ENCODE measurements at regions not wholly inside any gene's neighbourhood (a gene's known extent, or its start where the extent isn't known, plus 50 kb on each side); places are given as distances from the start of the nearest gene placed in this dataset.

DNA sequence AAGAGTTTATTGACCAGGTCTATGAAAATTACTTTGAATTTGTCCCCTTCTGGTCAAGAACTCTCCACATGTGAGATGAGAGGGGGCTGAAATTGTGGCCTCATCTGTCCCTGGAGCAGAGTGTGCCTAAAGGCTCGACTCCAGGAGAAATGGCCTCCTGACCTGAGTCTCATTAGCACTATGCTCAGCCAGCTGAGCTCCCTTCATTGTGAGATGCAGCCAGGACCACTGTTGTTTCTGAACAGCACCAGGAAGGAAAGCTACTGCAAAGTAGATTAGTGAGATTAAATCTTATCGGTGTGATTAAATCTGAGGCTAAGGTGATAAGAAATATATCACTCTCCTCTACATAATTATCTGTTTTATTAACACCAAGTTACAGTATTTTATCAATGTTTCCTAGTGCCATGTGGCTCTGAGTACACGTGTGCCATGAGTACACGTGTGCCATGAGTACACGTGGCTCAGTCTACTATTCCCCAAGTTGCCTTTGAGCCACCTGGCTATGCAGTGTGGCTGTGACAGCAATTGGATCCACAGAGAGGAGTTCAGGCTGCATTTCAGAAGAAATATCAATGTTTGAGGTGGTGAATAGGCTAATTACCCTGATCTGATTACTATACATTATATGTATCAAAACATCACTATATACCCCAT is 126.9 kb downstream of the IPMK start:
- DNase-seq (ENCODE audit: low read depth, low spot score): no peak

DNA sequence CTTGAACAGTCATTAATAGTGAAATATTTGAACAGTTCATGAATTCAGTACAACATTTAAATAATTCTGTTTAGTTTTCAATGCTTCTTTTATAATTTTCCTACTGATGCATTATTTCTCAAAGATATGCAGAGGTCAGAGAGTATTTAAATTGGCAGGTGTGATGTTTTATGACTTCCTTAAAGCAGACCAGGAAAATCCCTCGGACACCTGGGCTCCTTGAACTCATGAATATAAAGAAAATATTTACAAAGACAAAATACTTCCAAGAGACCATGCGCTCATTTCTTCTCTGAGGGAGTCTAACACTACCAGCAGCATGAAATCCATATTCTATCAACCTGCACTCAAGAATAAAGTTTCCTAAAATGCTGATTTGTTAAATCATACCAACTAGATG is 127.6 kb downstream of the IPMK start:
- DNase-seq (ENCODE audit: low read depth, low spot score): no peak

DNA sequence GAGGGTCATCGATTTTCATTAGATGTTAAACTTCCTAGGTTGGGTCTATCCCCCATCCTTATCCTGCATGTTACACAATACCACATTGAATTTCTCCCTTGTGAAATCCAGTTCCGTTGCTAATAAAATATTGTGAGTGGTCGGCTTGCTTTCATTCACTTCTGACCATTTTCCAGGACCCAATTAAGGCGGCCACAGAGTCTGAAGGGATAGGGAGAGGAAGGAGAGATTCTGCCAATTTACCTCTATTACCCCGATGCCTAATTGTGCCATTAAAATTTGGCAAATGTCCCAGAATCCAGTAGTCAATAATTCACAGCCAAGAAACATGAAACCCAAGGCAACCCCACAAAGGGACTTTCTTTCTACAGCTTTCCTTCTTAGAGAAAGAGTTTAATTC is 129.9 kb downstream of the IPMK start:
- DNase-seq (ENCODE audit: low read depth, low spot score): no peak

DNA sequence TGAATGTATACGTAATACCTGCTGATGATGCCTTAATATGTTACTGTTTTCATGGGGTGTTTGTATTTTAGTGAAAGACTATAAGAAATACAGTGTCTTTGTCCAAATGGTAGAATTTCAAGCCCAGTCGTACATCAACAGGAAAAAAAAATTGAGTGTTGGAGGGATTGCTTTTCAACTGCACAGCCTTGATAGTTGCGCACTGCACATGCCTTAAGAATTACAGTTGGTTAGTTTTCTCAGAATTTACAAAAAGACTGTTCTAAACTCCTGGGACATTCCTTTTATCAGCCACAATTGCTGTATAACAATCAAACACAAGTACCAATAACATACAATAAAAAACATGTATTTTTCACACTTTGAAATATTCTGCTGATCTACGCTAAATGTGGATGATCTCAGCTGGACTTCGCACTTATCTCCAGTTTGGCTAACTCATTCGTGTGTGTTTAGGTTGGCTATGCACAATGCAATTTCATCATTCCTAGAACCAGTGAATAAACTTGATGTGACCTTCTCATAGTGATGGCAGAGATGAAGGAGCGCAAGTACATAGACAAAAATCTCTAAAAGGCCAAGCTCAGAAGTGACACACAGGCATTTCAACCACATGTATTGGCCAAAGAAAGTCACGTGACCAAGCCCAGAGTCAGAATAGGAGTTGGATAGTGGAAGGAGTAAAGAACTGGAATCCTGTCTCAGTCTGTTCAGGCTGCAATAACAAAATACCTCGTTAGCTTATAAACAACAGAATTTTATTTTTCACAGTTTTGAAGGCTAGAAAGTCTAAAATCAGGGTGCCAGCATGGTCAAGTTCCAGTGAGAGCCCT is 152.3 kb downstream of the IPMK start:
- DNase-seq (ENCODE audit: low read depth, low spot score): no peak

DNA sequence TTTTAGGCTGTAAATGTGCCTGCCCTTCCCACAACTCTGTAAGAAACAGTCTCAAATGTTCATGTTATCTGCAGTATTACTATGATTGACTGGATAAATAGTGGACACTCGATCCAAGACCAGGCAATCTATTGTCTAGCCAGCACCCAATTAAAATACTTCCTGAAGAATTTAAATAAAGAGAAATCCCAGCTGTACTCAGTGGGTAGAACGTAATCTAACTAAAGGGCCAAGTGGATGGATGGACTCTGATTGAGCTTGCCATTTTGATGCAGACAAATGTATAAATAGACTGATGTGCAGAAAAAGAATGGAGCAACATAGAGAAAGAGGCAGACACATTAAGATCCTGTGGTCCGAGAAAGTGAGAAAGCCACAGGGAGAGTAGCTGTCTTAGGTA is 158.0 kb downstream of the IPMK start:
- DNase-seq (ENCODE audit: low read depth, low spot score): no peak

DNA sequence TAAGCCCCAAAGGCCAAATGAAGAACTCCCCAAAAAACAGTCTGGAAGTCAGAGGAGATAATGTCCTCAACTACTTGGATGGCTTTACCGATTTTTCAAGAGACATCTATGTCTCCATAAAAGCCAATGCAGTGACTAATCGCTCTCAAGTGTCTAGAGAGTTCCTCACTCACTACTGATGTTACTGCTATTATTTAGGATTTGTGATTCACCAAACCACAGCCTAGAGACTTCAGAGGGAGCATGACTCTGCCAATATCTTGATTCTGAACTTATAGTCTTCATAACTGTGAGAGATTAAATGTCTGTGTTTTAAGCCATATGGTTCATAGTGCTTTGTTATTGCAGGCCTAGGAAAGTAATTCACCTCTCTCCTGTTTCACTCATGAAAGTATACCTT is 160.2 kb downstream of the IPMK start:
- no peak for DNase-seq (ENCODE audit: low read depth, low spot score)

DNA sequence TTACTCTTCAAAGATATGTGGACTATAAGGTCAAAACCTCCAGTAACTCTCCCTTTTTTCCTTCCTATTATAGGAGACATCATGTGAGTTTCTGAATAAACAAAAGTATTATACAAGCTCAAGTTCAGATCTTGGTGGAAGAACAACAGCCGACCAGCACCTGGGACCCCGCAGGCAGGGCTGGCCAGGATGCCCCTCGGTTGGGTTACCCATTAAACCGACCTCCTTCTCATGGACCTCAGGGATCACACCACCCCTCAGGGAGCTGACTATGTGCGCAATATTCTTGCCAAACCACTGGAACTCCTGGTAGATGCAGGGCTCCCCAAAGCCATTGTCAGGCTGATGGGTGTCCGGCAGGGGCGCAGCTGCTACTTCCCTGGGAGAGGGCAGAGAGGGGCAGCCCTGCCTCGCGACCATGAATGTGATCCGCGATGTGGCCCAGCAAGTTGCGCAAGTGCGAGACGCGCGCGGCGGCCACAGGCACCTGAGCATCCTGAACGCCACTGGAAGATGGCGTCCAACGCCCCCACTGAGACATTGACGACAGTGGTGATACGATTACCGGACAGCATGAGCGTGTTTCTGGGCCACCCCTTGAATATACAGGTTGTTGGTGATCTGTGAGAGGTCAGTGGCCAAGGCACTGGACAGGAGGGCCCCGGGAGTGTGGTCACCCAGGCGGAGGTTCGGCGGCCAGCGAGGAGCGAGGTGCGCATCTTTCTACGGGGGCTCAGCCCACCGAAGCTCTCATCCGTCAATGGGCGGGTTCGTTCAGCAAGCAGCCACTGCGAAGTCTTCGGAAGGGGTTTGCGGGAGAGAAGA is 161.3 kb downstream of the IPMK start:
- no peak for DNase-seq (ENCODE audit: low read depth, low spot score)

DNA sequence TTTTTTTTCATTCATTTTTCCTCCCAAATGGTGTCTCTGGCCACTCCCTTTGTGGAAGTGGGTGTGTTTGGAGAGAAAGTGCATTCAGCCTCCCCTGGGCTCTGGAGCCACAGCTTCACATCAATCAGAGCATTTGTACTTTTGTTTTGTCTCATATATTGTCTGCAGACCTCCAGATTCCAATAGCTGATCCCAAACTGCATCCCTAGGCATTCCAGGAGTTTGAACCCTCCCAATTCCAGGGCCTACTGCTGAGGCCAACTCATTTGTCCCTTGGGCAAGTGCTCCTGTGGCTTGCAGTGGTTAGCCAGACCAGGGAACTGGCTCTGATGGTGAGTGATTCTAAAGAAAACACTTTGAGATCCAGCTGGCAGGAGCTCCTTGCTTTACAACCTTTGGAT is 163.3 kb downstream of the IPMK start:
- DNase-seq (ENCODE audit: low read depth, low spot score): no peak

DNA sequence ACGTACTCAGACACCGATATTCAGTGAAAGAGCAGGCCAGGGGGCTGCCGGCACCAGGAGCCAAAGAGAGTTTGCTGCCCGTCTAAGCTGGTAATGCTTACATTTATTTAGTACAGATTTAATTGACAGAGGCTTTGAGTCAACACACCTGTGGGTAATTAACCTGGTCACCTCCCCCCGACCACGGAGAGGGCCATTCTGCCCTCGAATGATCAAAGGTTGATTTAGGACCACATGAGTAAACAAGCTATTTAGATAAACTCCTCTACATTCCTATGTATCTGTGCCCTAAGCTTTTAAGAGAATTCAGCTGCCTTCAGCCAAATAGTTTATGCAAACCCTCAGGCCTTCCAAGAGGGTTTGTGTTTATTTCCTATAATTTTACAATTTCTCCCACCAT is 164.8 kb downstream of the IPMK start:
- DNase-seq (ENCODE audit: low read depth, low spot score): no peak

DNA sequence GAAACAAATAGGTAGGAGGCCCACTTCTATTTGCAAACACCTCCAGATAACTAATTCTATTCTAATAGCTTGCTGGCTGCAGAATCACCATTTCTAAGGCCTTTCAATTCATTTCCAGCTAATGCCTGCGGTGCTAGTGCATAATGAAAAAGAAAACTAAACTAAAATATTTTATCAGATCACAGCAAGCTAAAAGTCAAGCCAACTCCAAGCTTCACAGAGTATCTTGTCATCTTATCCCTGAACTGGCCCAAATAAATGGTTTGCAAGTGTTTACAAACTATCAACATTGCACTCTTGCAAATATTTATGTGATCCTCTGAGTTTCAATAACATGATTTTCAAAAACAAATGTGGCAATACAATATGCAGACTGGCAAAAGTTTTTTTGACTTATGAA is 166.0 kb downstream of the IPMK start:
- no peak for DNase-seq (ENCODE audit: low read depth, low spot score)

DNA sequence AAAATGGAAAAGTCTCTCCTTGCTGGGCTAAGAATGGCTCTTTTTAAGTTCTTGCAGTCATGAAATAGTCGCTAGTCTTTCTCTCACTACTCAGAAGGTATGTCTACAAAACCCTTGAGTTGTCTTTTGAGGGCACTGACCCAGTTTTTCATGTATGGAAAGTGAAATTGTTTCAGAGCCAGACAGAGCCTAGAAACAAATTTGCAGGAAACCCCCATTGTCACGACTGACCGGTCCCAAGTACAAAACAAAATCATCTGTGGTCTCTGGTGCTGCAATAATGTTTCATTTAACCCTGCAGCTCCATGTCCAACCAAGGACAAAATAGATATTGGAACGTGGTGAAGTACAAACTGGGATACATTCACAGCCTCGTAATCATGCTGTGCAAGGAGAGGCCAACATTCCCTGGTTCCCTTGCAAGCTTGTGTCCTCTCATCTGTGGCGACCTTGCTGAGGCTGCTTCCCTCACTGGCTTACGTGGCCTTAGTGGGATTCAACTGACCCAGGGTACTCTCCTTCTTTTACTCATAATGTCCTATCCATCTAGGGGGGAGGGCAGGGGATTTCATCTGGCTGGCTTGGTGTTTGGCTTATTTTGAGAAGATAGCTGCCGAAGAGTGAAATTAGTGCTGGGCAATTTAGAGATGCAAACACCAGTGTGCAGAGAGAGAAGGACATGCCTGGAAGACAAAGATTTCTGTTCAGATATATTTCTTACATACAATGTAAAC is 172.5 kb downstream of the IPMK start:
- DNase-seq (ENCODE audit: low read depth, low spot score): no peak

DNA sequence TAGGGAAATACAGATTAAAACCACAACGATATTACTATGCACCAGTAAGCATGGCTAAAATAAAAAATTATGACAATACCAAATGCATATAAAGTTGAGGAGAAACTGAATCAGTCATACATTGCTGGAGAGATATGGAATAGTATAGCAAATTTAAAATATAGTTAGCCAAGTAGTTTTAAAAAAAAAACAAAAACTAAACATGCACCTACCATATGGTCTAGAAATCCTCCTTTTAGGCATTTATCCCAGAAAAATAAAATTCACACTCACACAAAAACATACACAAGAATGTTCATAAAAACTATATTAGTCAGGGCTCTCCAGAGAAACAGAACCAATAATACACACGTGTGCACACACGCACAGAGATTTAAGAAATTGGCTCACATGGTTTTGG is 175.8 kb downstream of the IPMK start:
- no peak for DNase-seq (ENCODE audit: low read depth, low spot score)

DNA sequence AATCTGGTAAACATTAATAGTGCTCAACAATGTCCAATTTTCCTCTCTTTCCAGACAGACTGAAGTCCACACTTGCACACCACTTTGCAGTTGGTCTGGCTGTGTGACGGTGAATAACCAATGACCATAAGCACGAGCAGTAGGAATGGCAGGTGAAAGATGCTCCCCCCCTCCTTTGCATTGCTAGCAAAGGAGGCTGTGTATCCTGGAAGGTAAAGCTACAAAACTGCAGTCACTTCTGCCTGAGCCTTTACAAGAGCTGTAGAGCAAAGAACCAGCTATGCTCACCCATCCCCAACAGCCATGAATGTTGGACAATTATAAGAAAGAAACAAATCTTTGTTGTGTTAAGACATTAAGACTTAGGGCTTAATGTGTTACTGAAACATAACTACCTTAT is 178.0 kb downstream of the IPMK start:
- DNase-seq (ENCODE audit: low read depth, low spot score): no peak

DNA sequence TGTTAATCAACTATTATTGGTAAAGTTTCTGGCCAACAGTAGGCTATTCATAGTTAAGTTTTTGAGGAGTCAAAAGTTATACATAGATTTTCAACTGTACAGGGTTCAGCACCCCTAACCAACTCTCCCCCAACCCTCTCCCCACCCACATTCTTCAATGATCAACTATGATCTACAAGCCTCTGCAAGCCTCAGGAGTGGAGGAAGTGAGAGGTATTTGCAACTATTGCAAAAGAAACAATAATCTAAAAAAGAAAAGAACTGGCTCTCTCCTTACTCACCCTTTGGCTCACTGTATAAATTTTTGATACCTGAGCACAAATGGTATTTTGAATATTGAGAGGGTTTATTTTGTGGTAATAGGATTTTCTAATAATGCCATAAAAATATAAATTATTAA is 179.8 kb downstream of the IPMK start:
- DNase-seq (ENCODE audit: low read depth, low spot score): no peak

DNA sequence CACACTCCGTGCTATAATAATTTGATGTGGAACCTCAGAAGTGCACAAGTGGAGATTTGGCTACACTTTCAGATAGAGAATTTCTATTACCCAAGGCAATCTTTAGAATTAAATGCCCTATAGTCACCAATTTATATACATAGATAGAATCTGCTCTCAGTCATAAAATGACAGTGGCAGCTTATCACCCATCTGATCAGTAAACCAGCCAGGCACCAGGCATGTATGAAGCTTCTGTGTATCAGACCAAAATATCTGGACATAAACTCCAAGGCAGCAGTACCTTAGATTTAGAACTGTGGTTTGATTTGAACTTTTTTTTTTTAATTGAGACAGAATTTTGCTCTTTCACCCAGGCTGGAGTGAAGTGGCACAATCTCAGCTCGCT is 180.9 kb downstream of the IPMK start:
- DNase-seq (ENCODE audit: low read depth, low spot score): no peak

DNA sequence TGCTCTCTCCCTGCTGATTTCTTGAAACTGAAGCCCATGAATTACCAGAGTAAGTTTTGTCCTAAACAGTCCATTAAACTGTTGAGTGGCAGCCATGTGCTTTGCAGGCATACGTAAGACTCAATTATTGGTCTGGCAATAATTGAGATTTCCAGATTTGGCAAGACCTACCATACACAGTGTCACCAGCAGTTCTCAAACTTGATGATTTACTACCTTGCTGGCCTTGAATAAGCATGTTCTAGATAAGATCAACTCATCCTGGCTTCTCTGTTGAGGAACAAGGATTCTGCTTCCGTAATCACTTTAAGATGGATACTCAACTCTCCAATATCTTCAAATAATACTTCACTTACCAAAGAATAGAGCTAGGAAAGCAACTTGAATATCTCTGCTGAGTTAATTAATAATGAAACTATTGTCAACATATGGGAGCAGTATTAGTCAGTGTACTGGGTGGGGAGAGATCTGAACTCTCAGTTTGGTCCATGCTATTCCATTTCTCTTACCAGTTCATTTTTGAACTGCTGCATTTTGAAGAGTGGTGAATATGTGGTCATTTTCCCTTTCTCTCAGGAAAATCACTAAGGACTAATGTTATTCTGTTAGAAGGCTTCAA is 181.4 kb downstream of the IPMK start:
- no peak for DNase-seq (ENCODE audit: low read depth, low spot score)

DNA sequence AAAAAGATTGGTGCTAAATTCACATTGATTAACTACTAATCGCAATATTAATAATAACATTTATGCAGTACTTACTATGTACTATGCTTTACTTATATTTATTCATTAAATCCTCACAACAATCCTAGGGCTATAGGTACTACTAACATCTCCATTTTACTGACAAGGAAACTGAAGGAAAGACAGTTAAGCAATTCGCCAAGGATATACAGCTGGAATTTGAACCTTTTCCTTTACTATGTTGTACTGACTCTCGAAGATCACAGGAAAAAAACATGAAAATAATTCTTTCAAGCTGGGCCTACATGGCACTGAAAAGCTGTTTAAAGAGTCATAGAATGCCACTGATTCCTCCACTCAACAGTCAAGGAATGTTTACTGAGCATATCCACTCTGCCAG is 185.4 kb downstream of the IPMK start:
- no peak for DNase-seq (ENCODE audit: low read depth, low spot score)

DNA sequence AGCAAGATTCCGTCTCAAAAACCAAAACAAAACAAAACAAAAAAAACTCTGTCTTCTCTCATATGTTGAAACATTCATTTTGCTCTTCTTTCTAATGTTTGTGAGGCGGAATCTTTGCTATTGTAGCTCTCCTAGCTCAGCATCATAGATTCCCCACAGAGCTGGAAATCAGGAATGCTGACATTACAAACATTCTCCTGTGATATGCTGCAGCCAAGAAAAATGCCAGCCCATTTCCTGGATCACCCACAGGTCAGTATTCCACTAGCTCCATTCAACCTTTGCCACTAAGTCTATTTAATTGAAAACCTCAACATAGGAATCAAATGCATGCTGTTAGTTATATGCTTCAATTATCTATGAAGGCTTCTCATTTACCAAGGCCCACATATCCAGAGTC is 186.3 kb downstream of the IPMK start:
- no peak for DNase-seq (ENCODE audit: low read depth, low spot score)

DNA sequence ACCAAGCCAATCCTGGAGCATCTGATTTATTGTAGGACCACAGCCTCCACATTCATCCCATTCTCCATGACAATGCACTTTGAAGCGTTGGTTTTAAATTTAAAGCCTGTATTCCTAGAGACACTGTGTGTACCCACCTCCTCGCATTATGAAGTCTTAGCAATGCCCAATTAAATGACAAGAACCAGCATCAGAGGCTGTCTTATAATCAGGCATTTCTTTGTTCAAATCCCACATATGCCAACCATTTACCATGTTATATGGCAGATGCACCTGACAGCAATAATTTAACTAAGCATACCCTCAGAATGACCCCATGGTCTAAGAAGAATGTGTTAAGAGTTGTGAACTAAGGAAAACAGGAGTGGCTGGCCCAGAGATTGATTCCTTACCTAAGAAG is 188.2 kb downstream of the IPMK start:
- DNase-seq (ENCODE audit: low read depth, low spot score): no peak

DNA sequence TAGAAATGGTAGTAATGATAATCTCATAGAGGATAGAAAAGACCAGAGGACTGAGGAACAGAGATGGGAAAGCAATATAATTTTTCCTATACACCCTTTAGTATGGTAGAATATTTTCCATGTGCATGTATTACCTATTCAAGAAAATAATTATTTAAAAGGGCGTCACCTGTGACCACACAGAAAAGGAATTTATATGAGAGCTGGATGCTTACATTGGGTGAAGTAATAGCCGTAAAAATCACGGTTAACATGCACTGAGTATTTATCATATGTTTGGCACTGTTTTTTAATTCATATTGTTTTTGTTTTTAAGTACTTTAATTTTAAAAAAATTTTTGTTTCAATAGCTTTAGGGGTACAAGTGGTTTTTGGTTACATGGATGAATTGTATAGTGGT is 195.1 kb downstream of the IPMK start:
- no peak for DNase-seq (ENCODE audit: low read depth, low spot score)

DNA sequence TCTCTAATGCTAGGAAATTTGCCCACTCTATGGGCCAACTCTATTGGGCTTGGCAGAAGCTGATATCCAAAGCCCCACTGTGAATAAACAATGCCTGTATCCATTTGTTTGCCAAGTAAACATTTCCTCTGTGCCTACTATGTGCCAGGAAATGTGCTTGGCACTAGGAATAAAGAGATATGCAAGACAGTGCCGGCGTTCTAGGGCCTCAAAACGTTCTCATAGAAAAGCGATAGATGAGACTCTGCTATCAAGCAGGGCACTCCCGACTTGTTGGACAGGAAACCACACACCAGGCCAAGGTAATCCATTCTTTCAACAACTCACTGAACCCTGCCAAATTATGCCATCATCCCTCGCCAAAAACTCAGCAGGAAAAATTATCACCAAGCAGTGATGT is 196.7 kb downstream of the IPMK start:
- no peak for DNase-seq (ENCODE audit: low read depth, low spot score)

DNA sequence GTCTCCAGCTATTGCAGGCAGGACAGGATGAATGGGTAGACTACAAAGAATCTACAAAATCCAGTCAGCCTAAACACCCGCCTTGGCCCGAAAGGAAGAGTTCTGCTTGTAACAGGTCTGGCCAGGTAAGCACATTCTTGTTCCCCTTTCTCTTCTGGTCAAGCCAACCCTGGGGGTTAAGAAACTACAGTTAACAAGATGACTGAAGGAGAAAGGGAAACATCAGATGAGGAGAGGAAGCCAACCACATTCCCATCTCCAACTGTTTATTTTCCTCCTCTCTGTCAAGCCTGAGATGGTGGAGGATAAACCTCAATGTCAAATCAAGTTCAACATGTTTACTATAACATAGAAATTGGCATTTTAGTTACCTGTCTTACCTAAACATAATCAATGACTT is 198.9 kb downstream of the IPMK start:
- DNase-seq (ENCODE audit: low read depth, low spot score): no peak
